ENCODE measurements at regions not wholly inside any gene's neighbourhood (a gene's known extent, or its start where the extent isn't known, plus 50 kb on each side); places are given as distances from the start of the nearest gene placed in this dataset.

GRCh38 chr15:96766366-96766765 lies 435.9 kb downstream of the NR2F2 start:
- peaks cover 10% of the 10 kb centered on the region for H3K9me3 Mint-ChIP-seq
- no peaks in the 10 kb centered on the region for H3K36me3 Mint-ChIP-seq
- H3K27ac Mint-ChIP-seq = no peak overlapping the region
- no peaks in the 10 kb centered on the region for H3K4me1 Mint-ChIP-seq
- H3K4me3 Mint-ChIP-seq = no peak overlapping the region
- H3K27me3 Mint-ChIP-seq = peaks cover 2% of the 10 kb centered on the region

- H3K27ac Mint-ChIP-seq = no peak overlapping the region
- no peak overlapping the region for H3K4me3 Mint-ChIP-seq
- peaks cover 1% of the 10 kb centered on the region for H3K27me3 Mint-ChIP-seq
- peaks cover 11% of the 10 kb centered on the region for H3K9me3 Mint-ChIP-seq
- H3K4me1 Mint-ChIP-seq = no peaks in the 10 kb centered on the region
- H3K36me3 Mint-ChIP-seq = no peaks in the 10 kb centered on the region
Measured at GRCh38 chr15:96767703-96768434, 437.4 kb downstream of the NR2F2 start.

DNA sequence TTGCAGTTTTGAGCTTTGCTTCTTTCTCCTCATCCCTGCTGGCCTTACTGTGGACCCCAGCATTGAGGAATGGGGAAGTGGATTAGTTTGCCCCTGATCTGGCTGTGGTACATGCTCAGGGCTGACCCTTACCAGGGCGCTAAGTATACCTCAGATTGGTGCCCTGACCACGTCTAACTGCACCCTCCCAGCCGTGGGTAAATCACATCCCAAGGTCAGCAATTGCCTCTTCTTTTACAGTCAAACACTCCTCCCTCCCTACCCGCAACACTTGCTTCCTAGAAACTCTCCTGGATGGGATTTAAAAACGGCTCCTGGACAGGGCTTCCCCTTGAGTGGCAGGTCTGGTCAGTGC lies 437.9 kb downstream of the NR2F2 start:
- no peak overlapping the region for H3K4me3 Mint-ChIP-seq
- H3K36me3 Mint-ChIP-seq = no peaks in the 10 kb centered on the region
- no peaks in the 10 kb centered on the region for H3K4me1 Mint-ChIP-seq
- H3K27me3 Mint-ChIP-seq = peaks cover 1% of the 10 kb centered on the region
- peaks cover 11% of the 10 kb centered on the region for H3K9me3 Mint-ChIP-seq
- no peak overlapping the region for H3K27ac Mint-ChIP-seq

DNA sequence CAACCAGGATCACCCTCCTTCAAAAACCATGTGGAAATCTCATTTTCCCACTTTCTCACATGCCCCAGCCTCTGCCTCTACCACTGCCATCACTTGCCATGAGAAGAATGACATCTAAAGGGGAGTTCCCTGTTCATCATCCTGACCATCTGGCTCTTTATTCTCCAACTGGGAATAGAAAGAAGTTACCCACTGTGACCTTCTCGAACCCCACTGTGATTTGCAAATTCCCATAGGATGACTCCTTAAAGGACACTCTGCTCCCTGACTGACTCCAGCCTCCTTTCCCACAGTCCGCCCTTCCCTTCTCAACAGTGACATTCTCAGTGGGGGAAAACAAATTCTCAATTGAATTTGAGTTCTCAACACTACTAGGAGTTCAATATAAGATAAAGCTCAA lies 440.5 kb downstream of the NR2F2 start:
- H3K9me3 Mint-ChIP-seq = peaks cover 11% of the 10 kb centered on the region
- peaks cover 1% of the 10 kb centered on the region for H3K27me3 Mint-ChIP-seq
- H3K4me1 Mint-ChIP-seq = no peaks in the 10 kb centered on the region
- H3K36me3 Mint-ChIP-seq = no peaks in the 10 kb centered on the region
- H3K27ac Mint-ChIP-seq = no peak overlapping the region
- no peak overlapping the region for H3K4me3 Mint-ChIP-seq

DNA sequence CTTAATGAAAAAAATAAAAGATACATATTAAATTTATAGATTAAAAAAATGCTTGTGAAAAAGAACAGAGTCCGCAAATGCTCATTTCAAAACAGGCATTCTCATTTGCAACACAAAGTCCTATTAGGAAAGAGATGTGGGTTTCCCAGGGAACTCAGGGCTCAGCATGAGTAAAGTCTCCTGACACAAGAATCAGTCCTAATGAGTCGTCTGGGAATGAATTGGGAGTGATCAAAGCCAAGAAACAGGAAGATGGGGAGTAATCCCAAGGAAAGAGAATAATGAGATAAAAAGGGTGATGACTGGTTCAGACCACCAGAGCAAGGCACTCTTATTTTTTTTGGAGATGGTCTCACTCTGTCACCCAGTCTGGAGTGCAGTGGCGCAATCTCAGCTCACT lies 443.7 kb downstream of the NR2F2 start:
- Mint-ChIP-seq H3K9me3 (peaks cover 11% of the 10 kb centered on the region), H3K27me3 (peaks cover 1% of the 10 kb centered on the region), H3K4me3 (no peak overlapping the region), H3K27ac (no peak overlapping the region), H3K36me3 (no peaks in the 10 kb centered on the region), H3K4me1 (no peaks in the 10 kb centered on the region)

GRCh38 chr15:96783746-96784145 lies 453.2 kb downstream of the NR2F2 start:
- Mint-ChIP-seq H3K36me3 (no peaks in the 10 kb centered on the region), H3K27me3 (peaks cover 2% of the 10 kb centered on the region), H3K9me3 (no peaks in the 10 kb centered on the region), H3K4me3 (no peak overlapping the region), H3K4me1 (no peaks in the 10 kb centered on the region), H3K27ac (no peak overlapping the region)

GRCh38 chr15:96790004-96790403 lies 459.5 kb downstream of the NR2F2 start:
- H3K9me3 Mint-ChIP-seq = no peaks in the 10 kb centered on the region
- no peaks in the 10 kb centered on the region for H3K36me3 Mint-ChIP-seq
- H3K27ac Mint-ChIP-seq = no peak overlapping the region
- peaks cover 2% of the 10 kb centered on the region for H3K27me3 Mint-ChIP-seq
- no peaks in the 10 kb centered on the region for H3K4me1 Mint-ChIP-seq
- H3K4me3 Mint-ChIP-seq = no peak overlapping the region

DNA sequence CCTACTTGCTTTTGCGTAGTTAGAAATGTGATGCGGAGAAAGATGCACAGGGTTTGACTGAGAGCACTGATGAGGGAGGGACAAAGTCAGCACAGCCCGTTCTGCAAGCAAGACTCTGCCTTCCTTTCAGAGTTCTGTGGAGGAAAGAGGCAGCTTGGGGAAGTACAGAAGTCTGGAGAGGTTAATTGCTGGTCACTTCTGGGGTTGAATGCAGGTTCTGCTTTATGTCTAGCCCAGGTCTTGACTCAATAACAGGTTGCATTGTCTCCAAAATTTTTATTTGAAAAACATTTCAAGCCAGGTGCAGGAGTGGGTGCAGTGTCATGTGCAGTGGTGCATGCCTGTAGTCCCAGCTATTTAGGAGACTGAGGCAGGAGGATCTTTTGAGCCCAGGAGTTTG lies 461.7 kb downstream of the NR2F2 start:
- H3K36me3 Mint-ChIP-seq = no peaks in the 10 kb centered on the region

GRCh38 chr15:96796841-96797240 lies 466.3 kb downstream of the NR2F2 start:
- H3K27me3 Mint-ChIP-seq = peaks cover 1% of the 10 kb centered on the region
- no peaks in the 10 kb centered on the region for H3K4me1 Mint-ChIP-seq
- no peaks in the 10 kb centered on the region for H3K36me3 Mint-ChIP-seq
- no peak overlapping the region for H3K27ac Mint-ChIP-seq
- no peak overlapping the region for H3K4me3 Mint-ChIP-seq
- no peaks in the 10 kb centered on the region for H3K9me3 Mint-ChIP-seq

More for the DNA sequence above, 461.7 kb downstream of the NR2F2 start:
- H3K27me3 Mint-ChIP-seq = peaks cover 1% of the 10 kb centered on the region
- no peak overlapping the region for H3K27ac Mint-ChIP-seq
- no peaks in the 10 kb centered on the region for H3K4me1 Mint-ChIP-seq
- H3K4me3 Mint-ChIP-seq = no peak overlapping the region
- no peaks in the 10 kb centered on the region for H3K9me3 Mint-ChIP-seq

DNA sequence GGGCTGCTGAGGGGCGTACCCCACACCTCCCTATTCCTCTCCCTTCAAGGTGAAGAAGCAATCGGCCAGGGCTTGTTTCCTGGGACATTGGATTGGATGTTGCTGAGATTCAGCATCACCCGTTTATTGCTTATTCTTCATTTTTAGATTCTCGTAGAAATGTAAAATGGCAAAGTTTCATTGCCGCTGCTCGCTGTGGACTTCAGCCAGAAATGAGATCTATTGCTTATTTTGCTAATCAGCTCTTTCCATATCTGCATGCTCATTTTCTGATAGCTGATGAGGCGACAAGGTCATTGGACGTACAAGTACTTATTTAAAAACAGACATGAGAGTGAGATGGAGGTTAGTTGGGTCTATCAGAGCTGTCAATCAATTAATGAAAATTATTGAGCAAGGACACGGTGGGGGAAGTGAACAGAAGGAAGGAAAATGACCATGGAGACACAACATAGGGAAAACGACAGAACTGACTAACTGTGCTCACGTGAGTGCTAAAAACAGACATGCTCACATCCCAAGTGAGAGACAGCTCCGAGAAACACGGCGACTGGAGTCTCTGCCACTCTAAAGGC lies 471.2 kb downstream of the NR2F2 start:
- Mint-ChIP-seq H3K4me3 (no peak overlapping the region), H3K27ac (no peak overlapping the region), H3K4me1 (no peaks in the 10 kb centered on the region), H3K36me3 (no peaks in the 10 kb centered on the region), H3K27me3 (peaks cover 1% of the 10 kb centered on the region), H3K9me3 (no peaks in the 10 kb centered on the region)

DNA sequence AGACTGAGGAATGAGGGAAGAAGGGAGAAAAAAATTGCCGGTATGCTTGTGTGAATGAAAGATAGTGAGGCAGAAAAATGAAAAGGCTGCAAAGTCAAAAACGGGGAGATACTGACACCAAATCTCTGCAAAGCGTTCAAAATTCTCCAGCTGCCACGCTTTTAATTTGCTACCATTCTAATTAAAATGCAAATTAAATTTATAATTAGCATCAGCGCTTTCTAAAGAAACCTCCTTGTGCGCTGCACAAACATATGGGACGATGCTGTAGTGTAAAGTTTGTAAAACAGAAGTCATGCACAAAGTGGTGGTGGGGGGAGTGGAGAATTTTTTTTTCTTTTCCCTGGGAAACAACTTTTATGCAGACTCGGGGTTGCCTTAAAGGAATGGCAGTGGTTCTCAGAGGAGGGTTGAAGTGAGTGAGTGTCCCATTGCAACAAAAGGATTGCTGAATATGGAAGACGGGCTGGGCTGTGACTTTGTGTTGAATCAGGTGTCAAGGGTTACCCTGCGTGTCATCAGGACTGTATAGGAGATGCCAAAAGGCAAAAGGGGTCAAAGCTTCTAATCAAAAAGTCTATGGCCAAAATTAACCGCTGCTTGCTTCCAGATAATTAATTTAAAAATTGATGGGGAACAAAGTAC lies 472.2 kb downstream of the NR2F2 start:
- no peak overlapping the region for H3K4me3 Mint-ChIP-seq
- H3K4me1 Mint-ChIP-seq = no peaks in the 10 kb centered on the region
- no peak overlapping the region for H3K27ac Mint-ChIP-seq
- H3K9me3 Mint-ChIP-seq = no peaks in the 10 kb centered on the region
- peaks cover 2% of the 10 kb centered on the region for H3K27me3 Mint-ChIP-seq
- H3K36me3 Mint-ChIP-seq = no peaks in the 10 kb centered on the region

DNA sequence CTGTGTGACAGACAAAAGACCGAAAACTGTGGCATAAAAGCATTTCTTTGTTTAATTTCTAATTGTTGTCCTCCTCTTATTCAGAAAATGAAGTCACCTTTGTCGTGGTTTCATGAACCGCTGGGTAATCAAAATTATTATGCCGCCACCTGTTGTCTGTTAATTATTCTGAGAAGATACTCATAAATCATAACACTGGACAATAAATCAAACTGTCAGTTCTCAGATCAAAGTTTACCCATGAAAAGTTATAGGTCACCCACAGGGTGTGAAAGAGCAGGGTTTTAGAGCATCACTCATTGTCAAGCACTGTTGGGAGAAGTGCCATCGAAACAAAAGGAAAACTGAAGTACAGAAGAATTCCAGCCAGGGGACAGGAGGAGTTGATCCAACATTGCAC lies 474.3 kb downstream of the NR2F2 start:
- Mint-ChIP-seq H3K27me3 (peaks cover 3% of the 10 kb centered on the region), H3K4me1 (no peaks in the 10 kb centered on the region), H3K4me3 (no peak overlapping the region), H3K36me3 (no peaks in the 10 kb centered on the region), H3K27ac (no peak overlapping the region), H3K9me3 (no peaks in the 10 kb centered on the region)

DNA sequence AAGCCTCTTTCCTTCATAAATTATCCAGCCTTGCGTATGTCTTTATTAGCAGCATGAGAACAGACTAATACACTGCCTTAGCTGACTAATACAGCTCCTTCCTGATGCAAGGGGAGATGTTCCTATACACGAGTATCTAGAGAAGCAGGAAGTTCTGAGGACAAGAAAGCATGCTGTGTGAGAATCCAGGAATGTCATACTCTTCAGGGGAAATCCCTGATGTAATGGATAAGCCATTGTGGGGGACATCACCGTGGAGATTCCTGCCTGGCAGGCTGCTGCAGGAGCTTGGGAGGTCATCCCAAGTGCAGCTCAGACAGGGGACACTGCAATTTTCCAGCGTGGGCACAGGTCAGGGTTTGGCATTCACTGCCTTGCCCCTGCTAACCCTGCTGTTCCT lies 476.9 kb downstream of the NR2F2 start:
- Mint-ChIP-seq H3K27me3 (peaks cover 1% of the 10 kb centered on the region), H3K9me3 (no peaks in the 10 kb centered on the region), H3K27ac (no peak overlapping the region), H3K4me1 (no peaks in the 10 kb centered on the region), H3K4me3 (no peak overlapping the region), H3K36me3 (no peaks in the 10 kb centered on the region)

DNA sequence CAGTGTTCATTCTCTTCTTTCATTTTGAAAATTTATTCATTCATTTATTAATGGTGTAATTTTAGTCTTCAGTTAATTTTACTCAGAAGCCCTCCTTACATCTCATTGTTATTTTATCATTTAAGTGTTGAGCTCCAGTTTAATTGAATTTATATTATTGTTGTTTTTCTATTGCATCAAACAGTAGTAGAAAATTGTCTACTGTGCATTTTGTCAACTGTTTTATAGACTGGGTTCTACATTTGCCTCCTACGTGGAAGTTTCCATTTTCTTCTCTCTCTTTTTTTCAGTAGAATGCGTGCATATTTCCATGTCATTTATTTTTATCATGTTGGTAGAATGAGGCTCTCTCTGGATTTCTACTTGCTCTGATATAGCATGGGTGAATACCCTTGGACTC lies 487.4 kb downstream of the NR2F2 start:
- H3K36me3 Mint-ChIP-seq = no peaks in the 10 kb centered on the region
- no peaks in the 10 kb centered on the region for H3K4me1 Mint-ChIP-seq
- H3K27ac Mint-ChIP-seq = no peak overlapping the region
- H3K4me3 Mint-ChIP-seq = no peak overlapping the region
- peaks cover 5% of the 10 kb centered on the region for H3K9me3 Mint-ChIP-seq
- peaks cover 2% of the 10 kb centered on the region for H3K27me3 Mint-ChIP-seq

DNA sequence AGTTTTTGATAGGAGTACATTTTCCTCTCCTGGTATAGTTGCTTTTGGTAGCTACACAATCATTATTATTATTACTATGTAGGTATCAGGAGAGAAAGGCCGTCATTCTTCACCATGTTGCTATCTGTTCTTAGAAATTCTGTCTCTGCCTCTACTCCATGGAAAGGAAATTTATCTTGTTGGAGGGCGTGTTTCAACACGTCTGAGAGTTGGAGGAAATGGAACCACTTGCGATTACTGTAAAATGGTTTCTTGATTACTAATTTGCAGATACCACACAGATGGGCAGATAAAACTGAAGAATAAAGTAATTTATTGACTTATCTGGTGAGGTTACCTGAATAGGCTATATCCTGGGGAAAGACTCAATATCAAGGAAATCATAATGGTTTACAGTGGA lies 488.4 kb downstream of the NR2F2 start:
- peaks cover 2% of the 10 kb centered on the region for H3K27me3 Mint-ChIP-seq
- no peaks in the 10 kb centered on the region for H3K4me1 Mint-ChIP-seq
- no peak overlapping the region for H3K4me3 Mint-ChIP-seq
- H3K36me3 Mint-ChIP-seq = no peaks in the 10 kb centered on the region
- peak overlapping the region; percentile 10 for H3K27ac Mint-ChIP-seq
- peaks cover 5% of the 10 kb centered on the region for H3K9me3 Mint-ChIP-seq

DNA sequence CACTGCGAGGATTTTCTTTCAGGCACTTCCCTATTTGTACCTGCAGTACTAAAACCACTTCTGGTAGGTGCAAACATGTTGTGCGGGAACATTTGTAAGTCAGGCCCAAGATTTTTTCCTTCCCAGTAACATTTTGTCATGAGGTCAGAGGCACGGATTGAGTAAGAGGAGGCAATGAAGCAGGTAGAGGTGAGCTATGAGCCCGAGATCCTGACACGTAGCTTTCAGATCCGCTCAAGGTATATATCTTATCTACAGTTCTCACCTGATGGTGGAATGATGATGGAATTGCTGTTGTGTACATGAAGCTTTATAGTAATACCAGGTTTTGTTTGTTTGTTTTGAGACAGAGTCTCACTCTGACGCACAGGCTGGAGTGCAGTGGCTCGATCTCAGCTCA lies 497.5 kb downstream of the NR2F2 start:
- Mint-ChIP-seq H3K9me3 (no peaks in the 10 kb centered on the region), H3K27ac (no peak overlapping the region), H3K4me1 (no peaks in the 10 kb centered on the region), H3K36me3 (no peaks in the 10 kb centered on the region), H3K27me3 (no peaks in the 10 kb centered on the region), H3K4me3 (no peak overlapping the region)

All from activated naive CD4-positive, alpha-beta T cell treated with anti-CD3 and anti-CD28 coated beads, Interleukin-2, amount 50 U/mL, for 24 hours (primary cell).